HPDE6-E6E7 (cell line): ENCODE measurements at regions not wholly inside any gene's neighbourhood (a gene's known extent, or its start where the extent isn't known, plus 50 kb on each side); places are given as distances from the start of the nearest gene placed in this dataset.
"Not testable (repeated sequence)": the region's sequence is repeated elsewhere in the genome, so short reads cannot be mapped to it uniquely, and the experiment has no call there.

Source experiments
- DNase-seq: peaks from one replicate; pipeline ENCODE4 v3.0.0; 2011; ENCODE audit warnings: missing footprints; ENCODE audit errors: extremely low spot score

DNA sequence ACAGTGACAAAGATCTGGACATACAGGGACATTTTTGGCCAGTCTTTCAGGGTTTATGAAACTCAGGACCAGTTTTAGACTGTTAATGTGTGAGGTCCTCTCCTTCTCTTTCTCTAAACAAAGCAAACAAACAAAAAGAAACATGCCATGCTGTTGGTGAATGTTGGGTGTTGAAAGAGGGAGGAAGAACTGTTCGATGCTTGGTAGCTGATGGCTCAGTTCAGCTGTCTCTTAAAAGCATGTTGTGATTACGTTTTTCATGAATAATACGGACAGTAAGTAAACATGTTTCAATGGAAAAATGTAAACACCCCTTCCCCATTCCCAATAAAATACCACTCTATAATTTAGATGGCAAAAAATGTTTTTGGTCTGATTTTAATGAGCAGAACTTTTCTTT, 219.1 kb downstream of the SEC23IP start:
- DNase-seq, result no peak

DNA sequence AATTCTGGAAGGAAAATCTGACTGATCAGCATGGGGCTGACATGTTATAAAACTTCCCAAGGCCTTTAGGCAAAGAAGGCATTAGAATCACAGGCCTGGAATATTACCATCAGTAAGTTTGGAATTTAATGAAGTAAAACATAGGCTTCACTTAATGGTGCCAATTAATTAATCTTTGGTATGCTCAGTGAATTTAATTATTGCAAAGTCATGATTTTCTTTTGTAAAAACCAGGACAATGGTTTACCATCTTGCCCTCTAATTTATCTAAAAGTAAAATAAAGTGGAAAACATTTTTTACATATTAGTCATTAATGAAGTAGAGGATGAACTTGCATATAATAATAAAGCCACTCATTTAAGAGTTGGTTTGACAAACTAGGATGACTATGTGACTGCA, 220.3 kb downstream of the SEC23IP start:
- no peak for DNase-seq

DNA sequence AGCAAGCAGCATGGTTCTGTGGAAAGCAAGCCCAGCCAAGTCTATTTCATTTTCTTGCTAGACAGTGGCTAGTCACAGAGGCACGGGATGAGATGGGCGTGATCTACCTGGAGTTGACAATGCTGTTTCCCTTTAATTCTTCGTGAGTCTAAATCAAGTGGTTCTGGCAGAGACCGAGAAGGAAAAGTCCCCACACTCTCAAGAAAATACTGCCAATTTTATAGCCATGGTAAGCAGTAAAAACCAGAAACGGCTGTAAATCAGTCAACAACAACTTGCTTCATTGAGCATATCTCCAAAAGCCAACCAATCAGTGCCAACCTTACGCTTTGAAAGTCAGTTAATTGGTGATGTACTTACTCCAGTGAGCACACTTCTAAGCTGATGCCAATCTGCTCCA, 223.4 kb downstream of the SEC23IP start:
- DNase-seq, result no peak

DNA sequence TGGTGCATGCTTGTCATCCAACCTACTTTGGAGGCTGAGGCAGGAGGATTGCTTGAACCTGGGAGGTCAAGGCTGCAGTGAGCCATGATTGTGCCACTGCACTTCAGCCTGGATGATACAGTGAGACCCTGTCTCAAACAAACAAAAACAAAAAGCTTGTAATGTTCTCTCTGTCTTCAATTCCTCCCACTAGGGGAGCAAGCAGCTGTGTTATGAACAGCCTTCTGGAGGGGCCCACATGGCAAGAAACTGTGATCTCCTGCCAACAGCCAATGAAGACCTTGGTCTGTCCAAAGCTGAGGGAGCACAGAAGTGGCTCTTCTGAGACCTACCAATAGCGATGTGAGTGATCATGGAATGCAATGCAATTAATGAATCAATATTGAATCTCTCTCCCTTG, 229.2 kb downstream of the SEC23IP start:
- DNase-seq, result no peak

DNA sequence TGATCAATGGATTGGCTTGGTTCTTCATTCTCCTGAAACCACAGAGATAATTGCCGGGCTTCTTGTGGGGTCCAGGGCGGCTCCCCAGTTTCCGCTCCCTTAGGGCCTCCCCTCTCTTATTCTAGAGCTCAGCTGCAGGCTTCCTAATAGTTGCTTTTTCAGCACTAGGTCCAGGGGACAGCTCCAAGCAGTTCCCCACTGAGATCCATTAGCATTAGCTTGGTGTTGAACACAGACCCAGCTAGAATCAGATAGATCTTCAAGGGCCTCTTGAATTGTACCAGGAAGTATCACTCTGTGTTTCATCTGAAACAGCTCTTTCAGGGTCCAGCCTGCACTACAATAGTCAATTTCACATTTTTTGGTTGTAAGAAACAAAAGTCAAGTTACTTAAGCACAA, 238.7 kb downstream of the SEC23IP start:
- DNase-seq, result no peak

DNA sequence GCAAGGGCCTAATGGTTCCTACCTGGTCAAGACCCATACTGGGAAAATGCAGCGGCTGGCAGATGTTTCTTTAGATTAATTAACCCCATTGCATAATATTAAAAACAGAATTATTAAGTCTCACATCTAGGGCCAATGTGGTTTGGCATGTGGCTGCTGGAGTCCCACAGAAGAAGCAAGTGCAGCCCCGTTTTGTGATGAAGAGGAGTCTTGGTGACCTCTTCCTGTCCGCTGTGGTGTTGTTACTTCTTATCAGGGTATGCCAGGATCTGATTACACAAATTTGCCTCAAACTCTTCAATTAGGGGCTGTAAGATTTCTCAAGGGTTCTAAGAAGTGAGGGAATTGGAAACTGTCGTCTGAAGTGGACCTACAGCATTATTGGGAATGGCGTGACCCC, 240.3 kb downstream of the SEC23IP start:
- DNase-seq, result no peak

DNA sequence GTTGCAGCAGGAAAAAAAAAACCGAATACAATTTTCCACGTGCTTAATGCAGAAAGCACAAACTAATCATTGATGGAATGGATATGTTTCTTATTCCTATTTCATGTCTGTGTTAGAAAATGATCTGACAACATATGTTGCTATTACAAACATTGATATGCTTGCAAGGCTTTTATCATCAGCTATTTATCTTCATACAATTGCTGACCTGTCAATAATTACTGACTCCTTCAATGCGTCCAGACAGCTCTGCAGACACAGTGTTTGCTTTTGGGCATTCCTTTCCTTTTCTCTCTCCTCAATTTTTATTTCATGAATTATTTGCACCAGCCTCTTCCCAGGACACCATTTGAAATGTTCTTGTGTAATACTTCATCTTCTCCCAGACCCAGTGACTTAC, 246.2 kb downstream of the SEC23IP start:
- no peak for DNase-seq

DNA sequence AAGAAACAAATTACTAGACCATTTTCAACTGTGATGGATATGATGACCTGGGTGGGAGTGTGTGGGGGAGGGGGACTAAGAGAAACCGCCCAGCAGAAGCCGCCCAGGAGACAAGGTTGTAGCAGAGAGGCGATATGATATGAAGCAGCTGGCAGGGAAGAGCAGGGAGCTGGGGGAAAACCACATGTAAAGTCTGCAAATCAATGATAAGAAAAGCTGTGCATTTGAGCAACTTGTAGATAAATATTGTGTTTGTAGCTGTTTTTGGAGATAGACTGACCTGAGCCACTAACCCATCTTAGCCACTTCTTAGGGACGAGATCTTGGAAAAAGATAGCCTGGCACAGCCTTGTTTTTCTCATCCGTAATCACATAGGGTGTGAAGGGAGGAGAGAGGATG, 252.6 kb downstream of the SEC23IP start:
- no peak for DNase-seq

DNA sequence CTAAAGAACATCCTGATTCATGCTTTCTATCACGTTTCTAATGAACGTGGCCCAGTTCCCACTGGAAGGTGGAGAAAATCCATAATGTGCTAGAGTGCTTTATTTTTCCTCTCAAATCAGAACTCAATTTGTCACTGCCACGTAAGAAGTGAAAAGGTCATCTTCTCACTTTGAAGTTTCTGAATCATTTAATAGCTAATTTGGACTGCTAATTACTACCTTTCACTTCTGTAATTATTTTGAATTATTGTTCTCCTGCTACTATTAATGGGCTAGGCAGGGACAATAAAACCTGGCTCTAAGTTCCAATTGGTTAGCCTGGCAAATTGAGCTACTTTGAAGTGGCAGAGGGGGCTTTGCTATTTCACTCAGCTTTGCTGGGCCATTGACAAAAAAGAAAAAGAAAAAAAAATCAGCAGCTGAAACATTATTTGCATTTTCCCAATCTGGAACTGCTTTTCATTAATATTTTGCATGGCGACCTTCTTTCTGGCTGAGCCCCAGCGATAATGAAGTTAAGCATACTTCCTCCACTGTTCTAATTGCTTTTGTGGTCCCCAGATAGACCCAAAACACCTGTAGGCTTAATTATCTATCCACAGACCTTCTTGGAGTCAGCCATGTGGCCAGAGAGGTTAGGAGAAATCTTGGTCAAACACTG, 264.2 kb downstream of the SEC23IP start:
- no peak for DNase-seq

DNA sequence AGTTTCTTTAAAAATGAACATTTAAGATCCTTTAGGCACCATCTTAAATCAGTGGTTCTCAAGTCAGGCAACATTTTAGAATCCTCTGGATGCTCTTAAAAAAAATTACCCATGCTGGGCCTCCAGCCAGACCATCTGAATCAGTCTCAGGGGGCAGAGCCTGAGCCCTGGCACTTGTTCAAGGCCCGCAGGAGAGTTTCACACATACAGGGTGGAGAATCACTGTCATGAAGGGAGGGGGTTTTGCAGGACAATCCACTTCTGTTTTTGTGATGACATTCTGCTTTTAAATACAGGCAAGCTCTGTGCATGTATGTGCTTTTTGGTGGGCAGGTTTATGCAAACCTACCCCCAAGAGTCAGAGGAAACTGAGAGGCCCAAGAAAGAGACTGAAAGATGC, 268.6 kb downstream of the SEC23IP start:
- no peak for DNase-seq

DNA sequence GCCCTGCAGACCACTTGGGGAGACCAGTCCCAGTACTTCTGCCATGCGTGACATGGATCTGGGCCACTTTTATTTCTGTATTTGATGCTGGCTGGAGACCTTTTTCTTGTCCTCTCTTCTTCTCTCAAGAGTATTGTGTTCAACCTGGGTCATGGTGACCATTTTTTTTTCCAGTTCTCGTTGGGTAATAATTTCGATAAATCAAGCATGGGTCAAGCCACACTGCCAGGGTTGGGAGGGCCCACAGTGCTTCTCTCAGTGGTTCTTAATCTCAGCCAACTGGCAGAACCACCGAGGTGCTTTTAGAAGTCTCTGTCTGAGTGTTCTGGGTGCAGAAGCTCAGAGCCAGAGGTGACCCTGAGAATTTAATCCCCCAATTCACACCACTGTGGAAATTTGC, 269.9 kb downstream of the SEC23IP start:
- no peak for DNase-seq

DNA sequence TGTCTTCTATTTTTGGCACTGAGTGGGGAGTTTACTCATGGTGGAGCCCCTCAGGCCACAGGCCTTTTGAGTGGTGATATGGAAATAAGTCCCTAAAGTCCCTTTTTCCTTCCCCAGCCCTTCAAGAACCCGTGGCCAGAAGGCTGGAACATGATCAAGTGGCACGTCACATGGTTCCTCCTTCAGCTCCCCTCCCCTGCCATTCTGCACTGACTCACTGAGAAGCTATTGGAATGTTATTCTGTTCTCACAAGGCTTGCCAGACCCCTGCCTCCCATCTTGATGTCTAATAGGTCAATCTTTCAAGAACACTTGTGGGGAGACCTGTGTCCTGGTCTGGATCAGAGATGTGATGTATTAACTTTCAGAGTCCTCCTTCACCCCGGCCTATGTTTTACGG, 279.8 kb downstream of the SEC23IP start:
- no peak for DNase-seq

DNA sequence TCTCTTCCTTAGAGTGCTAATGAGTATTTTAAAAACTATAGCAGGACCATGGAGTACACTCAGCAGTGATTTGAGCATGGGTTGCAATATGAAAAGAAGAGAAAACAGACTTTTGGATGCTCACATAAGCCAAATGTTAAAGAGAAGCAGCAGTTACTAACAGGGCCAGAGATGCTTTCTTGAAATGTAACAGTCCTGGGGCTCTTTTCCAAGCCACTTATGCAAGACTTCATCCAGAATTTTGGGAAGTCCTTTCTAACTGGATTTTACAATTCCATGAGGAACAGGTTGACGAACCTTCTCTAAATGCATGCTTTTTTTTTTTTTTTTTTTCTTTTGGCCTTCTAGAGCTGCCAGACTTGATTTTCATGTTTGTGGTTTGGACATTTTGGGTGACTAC, 282.0 kb downstream of the SEC23IP start:
- DNase-seq, result no peak

DNA sequence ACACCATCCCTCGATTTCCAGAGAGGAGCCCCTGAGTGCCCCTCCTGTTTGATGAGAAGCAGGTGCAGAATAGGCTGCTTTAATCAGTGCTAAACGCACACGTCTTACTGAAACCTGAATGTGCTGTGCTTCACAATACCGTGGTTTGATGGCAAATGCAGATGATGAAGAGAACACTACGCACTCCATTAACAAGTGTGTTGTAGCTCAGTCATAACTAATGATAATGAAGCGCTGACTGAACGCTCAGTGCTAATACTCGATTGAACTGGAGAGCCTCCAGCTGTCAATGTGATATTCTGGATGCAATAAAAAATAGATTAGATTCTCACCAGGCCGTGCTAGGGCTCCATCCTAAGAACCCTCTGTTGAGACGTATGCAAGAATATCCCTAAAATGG, 279.7 kb upstream of the PLPP4 start:
- no peak for DNase-seq

DNA sequence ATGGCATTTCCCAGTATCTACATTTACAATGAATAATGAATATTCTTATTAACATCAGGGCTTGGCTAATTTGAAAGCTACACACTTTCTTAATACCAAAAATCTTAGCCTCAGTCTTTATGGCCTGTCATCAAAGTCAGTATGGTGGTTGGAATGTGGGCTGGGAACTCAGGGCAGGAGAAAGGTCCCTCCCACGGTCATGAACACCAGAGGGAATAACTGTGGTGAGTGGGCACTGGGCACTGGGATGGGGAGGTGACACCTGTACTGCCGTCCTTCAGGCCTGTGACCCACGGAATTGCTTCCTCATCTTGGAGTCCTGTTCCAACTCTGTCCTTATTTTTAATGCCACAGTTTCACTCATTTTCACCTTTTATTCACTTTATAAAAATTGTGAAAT, 276.9 kb upstream of the PLPP4 start:
- DNase-seq, result no peak

DNA sequence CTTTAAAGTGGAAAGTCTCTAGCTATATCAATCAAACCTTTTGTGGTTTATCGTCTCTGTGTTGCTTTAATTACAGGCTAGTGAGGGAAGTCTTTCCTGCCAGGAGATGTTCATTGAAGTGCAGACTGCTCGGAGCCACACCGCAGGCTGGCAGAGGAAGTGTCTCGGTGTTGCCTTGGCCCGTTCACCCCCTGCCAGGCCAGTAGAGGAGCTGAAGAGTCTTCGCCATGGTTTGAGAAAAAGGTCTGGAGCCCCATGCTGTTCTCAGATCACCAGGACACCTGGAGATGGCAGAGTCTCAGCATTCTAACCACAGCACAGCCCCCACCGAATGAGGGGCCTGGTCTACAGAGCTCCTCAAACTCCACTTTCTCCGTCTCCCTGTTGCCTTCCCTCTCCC, 275.9 kb upstream of the PLPP4 start:
- DNase-seq, result no peak

DNA sequence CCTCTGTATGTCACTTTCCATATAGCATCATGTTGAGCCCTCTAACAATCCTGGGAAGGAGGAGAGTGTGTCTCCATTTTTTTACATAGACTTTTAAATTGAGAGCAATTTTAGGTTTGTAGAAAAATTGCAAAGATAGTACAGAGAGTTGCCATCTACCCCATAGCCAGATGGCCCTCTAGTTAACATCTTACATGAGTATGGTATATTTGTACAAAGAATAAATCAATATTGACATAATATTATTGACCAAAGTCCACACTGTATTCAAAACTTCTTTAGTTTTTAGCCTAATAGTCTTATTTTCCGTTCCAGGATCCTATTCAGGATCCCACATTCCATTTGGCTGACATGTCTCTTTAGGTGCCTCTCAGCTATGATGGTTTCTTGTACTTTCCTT, 274.6 kb upstream of the PLPP4 start:
- DNase-seq, result no peak

DNA sequence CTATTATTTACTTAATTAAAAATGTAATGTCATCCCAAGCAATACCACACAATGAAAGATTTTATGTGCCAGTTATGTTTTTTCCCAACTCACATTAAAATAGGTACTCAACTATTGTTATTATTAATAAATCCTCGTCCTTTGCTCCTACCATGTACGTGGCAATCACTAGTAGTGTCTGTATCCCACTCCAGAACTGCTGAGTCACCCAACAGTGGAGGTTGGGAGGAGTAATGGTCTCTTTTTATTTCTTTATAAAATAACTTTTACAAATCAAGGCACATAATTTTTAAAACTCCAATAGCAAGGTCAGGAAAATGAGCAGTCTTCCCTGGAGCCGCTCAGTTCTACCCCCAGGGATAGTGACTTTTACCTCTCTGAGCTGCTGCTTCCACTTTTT, 273.5 kb upstream of the PLPP4 start:
- no peak for DNase-seq

DNA sequence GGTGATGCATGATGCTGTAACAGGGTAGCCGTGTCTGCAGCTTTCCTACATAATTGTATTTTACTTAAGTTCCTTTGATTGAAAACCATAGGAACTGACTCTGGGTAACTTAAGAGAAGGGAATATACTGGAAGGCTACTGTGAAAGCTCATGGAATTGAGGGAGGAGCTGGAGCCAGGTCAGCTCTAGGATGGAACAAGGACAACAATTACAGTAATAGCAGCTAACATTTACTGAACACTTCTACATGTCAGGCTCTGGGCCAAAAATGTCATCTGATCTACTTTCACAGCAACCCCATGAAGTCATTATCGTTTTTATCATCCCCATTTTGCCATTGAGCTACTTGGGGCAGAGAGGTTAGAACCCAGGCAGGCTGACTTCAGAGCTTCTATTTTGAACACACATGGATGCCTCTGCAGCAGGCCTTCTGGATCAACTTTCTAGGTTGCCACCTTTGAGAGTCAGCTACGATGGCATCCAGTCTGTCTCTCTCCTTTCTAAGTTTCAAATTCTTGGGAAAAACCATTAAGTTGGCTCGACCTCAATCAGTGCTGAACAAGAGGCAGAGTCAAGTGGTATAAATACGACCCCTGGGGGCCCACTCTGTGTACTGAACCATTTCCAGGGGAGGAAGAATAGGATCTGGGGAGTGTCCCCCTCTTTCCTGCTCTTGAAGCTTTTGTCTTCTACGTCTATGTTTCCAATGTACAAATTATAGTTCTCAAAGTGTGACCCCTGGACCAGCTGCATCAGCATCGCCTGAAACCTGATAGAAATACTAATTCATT, 272.3 kb upstream of the PLPP4 start:
- DNase-seq, result no peak

DNA sequence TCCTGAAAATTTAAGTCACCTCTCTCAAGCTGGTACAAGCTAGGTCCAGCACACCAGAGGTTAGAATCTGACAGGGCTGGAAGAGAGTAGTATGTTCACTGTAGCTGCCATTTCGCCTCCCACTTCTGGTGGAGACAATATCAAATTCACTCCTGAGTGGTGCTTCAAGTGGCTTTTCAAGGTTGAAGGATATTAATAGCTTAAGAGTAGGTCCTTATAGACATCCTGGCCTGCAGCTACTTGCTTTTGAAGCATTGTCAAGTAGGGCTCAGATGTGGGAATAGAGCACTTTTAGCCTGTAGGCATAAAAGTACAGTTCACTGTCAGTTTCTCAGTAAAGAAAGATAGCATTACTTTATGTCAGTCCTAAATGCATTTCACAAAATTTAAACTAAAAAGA, 270.5 kb upstream of the PLPP4 start:
- DNase-seq, result no peak

DNA sequence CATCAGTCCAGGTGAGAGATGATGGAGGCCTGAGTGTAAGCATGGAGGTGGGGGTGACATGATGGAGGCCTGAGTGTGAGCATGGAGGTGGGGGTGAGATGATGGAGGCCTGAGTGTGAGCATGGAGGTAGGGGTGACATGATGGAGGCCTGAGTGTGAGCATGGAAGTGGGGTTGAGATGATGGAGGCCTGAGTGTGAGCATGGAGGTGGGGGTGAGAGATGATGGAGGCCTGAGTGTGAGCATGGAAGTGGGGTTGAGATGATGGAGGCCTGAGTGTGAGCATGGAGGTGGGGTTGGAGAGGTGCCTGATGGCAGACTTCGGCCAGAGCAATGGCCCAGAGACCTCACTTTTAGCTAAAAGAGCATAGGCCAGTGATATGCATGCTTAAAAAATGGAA, 269.9 kb upstream of the PLPP4 start:
- DNase-seq, result not testable (repeated sequence)

DNA sequence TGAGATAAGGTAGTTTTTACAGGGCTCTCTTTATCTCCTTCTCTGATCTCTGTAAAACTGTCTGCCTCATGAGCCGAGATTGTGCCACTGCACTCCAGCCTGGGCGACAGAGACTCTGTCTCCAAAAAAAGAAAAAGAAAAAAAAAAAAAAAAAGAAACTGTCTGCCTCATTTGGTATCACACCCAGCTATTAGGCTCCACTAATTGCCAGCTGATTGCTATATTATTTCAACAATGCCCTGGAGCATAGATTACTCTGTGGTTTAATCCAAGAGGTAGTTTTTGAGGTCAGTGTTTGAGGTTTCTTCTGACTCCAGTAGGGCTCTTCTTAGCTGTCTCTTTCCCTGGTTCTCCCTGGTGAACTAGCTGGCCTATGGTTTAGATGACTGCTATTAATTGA, 268.1 kb upstream of the PLPP4 start:
- no peak for DNase-seq

DNA sequence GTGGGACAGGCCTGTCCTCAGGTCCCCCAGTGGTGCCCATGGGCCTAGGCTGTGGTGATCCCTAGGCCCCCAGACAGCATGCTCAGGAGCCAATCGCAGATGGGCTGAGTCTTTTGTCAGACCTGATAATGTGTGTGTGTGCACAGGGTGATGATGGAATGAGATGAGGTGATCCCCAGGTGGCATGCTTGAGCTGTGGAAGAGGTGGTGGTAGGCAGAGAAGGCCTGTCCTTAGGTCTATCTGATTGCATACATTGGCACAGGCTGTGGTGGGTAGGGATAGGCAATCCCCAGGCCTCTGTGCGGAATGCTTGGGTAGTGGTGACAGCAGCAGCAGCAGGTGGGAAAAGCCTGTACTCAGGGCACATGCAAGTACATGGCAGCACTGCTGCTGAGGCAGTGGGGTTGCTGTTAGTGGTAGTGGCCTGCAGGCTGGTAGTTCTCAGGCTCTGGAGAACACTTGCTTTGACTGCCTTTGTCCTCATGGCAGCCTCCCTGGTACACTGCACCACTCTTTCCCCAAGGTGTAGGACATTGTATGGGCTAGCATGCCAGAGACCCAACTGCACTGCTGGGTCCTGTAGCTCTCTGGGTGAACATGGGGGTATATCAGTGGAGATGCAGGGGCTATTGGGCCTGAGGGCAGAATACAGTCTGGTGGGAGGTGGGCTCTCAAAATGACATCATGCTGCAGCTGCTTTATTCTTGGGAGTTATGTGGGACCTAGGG, 260.9 kb upstream of the PLPP4 start:
- no peak for DNase-seq
